Liver (tissue), 3 donors: ENCODE measurements at regions not wholly inside any gene's neighbourhood (a gene's known extent, or its start where the extent isn't known, plus 50 kb on each side); places are given as distances from the start of the nearest gene placed in this dataset.

Experiments
- CTCF ChIP-seq: fragments of 150-350 bp; IDR thresholded peaks from 2 replicates; pipeline ENCODE4 v1.5.1; 2017; ENCODE audit warnings: improper control_type of control experiment, low read depth, low read length; ENCODE audit not compliant: missing input control
- RAD21 ChIP-seq, 2 donors: IDR thresholded peaks; 2 replicates each; pipeline ENCODE4 v1.6.1; 2016; ENCODE audit warnings: antibody characterized with exemption in 2 of 2, mild to moderate bottlenecking in 2 of 2
- REST ChIP-seq: IDR thresholded peaks from 2 replicates; pipeline ENCODE4 v1.6.1; 2016; ENCODE audit warnings: antibody characterized with exemption, mild to moderate bottlenecking
- SP1 ChIP-seq: IDR thresholded peaks from 2 replicates; pipeline ENCODE4 v1.6.1; 2018; ENCODE audit warnings: antibody characterized with exemption, mild to moderate bottlenecking
- TAF1 ChIP-seq: conservative IDR thresholded peaks from 2 replicates; pipeline ENCODE4 v1.6.1; 2016; ENCODE audit warnings: antibody characterized with exemption, mild to moderate bottlenecking
- YY1 ChIP-seq: IDR thresholded peaks from 2 replicates; pipeline ENCODE4 v1.6.1; 2016; ENCODE audit warnings: antibody characterized with exemption, mild to moderate bottlenecking
- donor health status: healthy.
- donor health status: healthy.

GRCh38 chr12:92551210-92551609 is 151.6 kb upstream of the PLEKHG7 start:
- TF ChIP-seq CTCF, result no peak
- TF ChIP-seq RAD21 (IDR thresholded peaks at IDR 0.05), result no peak
- TF ChIP-seq YY1, result no peak
- TF ChIP-seq REST, result no peak
- TF ChIP-seq SP1, result no peak
- TF ChIP-seq TAF1, result no peak
